ENCODE measurements at regions not wholly inside any gene's neighbourhood (a gene's known extent, or its start where the extent isn't known, plus 50 kb on each side); places are given as distances from the start of the nearest gene placed in this dataset.

DNA sequence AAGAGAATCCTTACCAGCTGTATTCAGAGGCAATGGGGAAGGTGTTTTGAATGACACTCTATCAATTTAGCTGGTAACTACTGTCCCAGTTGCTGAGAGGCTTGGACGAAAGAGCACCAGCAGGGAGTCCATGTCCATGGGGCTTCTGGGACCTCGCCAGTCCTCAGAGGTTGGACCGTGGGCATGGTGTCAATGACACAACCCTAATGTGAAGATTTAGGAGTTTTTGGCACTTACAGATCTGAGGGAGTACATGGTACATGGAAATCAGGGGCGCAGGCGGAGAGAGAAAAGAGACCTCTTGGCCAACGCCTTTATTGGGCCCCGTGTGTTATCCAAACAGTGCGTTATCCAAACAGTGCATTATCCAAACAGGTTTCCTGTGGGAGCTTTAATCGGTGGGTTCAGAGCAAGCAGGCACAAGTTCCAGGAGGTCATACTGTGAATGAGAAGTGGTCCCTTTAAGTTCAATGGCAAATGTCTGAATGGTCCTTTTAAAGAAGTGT, 169.1 kb upstream of the B3GAT1 start:
- TF ChIP-seq, protein P1, sequence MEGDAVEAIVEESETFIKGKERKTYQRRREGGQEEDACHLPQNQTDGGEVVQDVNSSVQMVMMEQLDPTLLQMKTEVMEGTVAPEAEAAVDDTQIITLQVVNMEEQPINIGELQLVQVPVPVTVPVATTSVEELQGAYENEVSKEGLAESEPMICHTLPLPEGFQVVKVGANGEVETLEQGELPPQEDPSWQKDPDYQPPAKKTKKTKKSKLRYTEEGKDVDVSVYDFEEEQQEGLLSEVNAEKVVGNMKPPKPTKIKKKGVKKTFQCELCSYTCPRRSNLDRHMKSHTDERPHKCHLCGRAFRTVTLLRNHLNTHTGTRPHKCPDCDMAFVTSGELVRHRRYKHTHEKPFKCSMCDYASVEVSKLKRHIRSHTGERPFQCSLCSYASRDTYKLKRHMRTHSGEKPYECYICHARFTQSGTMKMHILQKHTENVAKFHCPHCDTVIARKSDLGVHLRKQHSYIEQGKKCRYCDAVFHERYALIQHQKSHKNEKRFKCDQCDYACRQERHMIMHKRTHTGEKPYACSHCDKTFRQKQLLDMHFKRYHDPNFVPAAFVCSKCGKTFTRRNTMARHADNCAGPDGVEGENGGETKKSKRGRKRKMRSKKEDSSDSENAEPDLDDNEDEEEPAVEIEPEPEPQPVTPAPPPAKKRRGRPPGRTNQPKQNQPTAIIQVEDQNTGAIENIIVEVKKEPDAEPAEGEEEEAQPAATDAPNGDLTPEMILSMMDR (IDR thresholded peaks at IDR 0.05; ENCODE audit: low read depth, low read length) = no peak
- DNase-seq (ENCODE audit: extremely low read depth, low read depth) = no peak

DNA sequence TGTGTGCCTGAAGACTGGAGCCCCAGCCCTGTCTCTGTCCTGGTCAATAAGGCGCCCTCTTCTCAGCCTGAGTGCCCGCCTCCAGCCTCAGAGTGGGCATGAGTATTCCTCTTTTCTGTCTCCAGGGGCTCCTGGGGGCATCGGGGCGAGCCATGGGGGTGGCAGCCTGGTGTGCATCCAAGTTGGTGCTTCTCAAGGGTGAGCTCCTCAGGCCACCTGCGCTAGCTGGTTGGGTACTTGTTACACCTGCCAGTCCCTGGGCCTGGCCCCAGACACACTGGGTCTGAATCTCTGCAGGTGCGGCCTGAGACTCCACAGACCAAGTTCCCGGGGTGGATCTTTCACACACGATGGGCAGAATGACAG, 168.6 kb upstream of the B3GAT1 start:
- no peak for DNase-seq (ENCODE audit: extremely low read depth, low read depth)
- TF ChIP-seq, protein P1 (IDR thresholded peaks at IDR 0.05; ENCODE audit: low read depth, low read length) = no peak

DNA sequence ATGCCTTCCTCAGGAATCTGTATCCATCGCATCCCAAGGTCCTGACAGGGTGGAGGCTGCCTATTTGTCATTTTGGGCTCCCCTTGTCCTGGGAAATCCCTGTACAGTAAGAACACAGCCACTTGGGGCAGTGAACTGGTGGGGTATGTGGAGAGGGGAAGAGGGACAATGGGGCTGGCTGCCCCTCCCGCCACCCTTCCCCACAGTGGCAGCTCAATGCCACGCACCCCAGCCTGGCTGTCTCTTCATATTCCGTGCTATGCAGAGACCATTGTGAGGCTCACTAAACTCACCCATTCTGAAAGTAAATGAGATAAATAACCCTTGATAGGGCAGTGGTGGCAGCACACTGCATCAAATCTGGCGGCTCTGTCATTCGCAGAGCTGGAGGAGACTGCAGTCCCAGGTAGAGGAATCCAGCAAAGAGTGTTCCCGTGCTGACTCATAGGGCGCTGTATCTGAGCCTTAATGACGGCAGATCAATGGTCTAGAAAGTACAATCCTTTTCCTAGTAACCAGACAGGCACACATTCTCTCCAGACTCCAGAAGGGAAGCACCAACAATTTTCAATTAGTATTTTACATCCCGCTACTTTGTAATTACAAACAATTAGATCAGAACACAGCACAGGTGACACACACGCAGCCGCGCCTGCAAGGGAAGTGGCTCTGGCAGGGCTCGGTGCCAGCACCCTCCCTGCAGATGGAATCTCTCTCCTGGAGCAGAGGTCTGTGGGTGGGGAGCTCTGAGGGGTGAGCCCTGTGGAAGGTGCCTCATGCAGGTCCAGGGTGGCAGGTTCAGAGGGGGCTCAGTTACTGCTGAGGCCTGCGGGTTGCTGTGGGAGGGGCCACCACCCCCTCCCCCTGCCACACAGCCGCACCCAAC, 167.9 kb upstream of the B3GAT1 start:
- DNase-seq (ENCODE audit: extremely low read depth, low read depth) = no peak

DNA sequence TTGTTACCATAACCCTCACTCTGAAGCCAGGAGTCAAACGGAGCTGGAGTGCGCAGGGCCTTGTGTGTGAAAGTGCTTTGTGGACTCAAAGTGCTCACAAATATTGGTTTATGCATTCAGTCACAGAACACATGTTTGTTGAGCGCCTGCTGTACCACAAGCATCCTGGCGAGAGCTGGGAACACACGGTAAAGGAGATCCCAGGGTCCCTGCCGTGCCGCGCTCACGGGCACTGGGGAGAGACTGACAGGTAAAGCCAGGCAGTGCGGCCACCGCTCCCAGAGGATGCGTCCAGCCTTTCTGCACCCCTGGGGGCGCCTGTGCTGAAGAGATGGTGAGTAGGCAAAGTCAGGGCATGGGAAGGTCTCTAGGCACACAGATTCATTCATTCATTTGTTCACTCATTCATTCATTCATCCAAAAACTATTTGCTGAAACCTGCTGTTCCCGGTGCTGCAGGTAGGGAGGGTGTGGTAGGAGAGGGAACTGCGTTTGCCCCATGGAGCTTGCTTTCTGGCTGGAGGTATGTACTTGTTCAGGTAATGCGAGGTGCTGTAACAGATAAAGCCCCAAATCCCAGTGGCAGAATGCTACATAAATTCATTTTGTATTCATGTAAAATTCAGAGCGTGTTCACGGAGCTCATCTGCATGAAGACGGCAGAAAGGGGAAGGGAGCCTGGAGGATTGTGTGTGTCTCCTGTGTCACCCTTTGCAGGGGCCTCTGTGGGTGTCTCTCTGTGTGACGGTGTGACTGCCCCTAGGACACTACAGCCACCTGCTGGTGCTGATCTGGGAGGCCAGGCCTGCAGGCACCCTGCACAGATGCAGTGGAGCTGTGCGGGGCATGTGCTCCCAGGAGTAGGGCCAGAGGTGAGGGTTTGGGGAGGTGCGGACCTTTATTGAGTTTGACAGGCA, 167.0 kb upstream of the B3GAT1 start:
- TF ChIP-seq, protein P1 (IDR thresholded peaks at IDR 0.05; ENCODE audit: low read depth, low read length) = no peak
- no peak for DNase-seq (ENCODE audit: extremely low read depth, low read depth)

More for the DNA sequence above, 167.9 kb upstream of the B3GAT1 start:
- TF ChIP-seq, protein P1 (IDR thresholded peaks at IDR 0.05; ENCODE audit: low read depth, low read length) = no peak

DNA sequence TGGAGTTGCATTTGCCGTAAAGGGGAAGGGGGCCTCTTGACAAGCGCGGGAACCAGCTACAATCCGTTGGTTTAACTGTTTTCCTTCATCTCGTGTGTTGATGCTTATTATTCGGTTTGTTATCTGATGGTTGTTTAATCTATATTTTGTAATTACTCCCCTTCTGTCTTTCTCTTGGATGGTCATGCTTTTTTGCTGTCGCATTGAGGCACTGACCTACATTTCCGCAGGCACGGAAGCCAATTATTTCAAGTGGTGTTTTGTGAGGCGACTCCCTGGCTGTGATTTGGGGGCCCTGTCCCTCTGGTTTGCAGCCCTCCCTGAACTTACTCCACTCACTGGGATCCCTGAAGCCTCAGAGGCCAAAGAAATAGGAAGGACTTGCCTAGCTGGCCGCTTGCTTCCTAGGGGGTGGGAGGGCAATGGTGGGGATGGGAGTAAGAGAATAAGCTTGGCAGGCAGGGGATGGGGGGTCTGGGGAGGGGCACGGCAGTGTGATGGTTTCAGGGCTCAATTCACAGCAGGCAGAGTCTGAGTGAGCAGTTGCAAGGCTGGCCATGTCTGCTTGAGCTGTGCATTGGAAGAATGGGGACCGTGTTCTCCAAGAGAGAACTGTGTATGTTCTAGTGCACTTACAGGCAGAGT, 165.8 kb upstream of the B3GAT1 start:
- no peak for DNase-seq (ENCODE audit: extremely low read depth, low read depth)
- TF ChIP-seq, protein P1 (IDR thresholded peaks at IDR 0.05; ENCODE audit: low read depth, low read length) = no peak

DNA sequence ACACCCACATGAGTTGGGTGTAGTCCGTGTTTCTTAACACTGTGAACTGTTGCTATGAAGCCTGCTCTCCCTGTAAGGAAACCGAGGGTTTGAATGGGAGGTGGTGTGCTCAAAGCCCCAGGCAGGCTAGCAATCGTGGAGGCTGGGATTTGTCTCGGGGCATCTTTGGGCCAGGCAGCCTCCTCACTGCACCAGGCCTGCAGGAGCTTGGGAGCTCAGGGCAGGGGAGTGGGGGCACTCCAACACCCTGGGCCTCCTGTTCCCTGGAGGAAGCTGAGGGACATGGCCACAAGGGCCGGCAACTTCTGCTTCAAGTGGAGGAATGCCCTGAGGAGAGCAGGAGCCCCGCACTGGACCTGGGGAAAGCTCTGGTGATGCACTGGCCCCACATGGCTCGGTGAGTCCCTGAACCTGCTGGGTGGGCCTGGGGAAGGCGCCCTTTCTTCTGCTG, 164.7 kb upstream of the B3GAT1 start:
- DNase-seq (ENCODE audit: extremely low read depth, low read depth) = no peak
- TF ChIP-seq, protein P1 (IDR thresholded peaks at IDR 0.05; ENCODE audit: low read depth, low read length) = no peak
